LNCAP (cell line): ENCODE measurements at regions not wholly inside any gene's neighbourhood (a gene's known extent, or its start where the extent isn't known, plus 50 kb on each side); places are given as distances from the start of the nearest gene placed in this dataset.

Experiments
- TF ChIP-seq, protein P1 (sequence below): fragments of 450-650 bp; IDR thresholded peaks from 2 replicates; pipeline ENCODE4 v1.5.1; 2017; ENCODE audit warnings: mild to moderate bottlenecking

DNA sequence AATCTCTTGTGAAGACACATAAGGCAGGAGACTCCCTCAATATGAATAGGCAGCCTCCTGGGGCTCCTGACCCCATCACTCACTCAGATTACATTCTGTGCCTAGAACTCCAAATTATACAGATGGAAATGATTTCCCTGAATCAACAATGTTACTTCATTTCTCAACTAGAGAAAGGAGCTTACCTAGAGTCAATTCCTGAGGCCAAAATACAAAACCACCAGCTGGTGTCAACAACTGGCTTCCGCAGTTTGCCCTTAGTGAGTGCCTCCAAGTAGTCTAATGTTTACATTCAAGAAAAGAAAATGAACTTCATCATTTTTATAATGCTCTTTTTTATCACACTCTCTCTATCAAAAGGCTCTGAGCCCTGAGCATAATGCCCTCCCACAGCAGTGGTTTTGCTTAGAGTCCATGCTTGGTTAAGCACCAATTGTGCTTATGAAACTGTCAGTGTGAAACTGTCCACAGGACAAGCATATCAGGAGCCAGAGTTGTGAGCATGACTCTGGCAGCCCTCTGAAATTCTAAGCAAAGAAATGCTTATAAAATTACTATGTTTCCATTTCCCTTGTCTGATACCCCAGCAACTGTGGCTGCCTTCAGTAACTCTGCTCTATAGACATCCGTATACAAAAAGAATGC lies 305.7 kb upstream of the PKDCC start:
- TF ChIP-seq, protein P1, sequence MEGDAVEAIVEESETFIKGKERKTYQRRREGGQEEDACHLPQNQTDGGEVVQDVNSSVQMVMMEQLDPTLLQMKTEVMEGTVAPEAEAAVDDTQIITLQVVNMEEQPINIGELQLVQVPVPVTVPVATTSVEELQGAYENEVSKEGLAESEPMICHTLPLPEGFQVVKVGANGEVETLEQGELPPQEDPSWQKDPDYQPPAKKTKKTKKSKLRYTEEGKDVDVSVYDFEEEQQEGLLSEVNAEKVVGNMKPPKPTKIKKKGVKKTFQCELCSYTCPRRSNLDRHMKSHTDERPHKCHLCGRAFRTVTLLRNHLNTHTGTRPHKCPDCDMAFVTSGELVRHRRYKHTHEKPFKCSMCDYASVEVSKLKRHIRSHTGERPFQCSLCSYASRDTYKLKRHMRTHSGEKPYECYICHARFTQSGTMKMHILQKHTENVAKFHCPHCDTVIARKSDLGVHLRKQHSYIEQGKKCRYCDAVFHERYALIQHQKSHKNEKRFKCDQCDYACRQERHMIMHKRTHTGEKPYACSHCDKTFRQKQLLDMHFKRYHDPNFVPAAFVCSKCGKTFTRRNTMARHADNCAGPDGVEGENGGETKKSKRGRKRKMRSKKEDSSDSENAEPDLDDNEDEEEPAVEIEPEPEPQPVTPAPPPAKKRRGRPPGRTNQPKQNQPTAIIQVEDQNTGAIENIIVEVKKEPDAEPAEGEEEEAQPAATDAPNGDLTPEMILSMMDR: no peak

DNA sequence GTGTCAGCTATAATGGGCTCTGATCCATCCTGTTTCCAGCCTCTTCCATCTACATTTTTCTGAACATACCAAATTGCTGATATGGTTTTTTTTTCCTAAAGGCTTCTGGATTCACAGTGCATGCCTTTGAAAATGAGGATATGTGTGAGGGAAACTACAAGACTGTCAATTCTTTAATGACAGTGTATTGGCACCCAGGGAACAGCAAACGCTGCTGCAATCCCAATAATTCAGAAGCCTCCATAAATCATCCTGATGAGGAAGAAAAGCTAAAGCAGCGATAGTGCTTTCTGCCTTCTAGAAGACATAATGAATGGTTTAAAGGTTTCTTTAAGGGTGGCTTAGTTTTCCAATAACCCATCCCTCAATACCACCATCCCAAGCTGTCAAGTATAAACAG lies 304.5 kb upstream of the PKDCC start:
- TF ChIP-seq, protein P1: no peak

DNA sequence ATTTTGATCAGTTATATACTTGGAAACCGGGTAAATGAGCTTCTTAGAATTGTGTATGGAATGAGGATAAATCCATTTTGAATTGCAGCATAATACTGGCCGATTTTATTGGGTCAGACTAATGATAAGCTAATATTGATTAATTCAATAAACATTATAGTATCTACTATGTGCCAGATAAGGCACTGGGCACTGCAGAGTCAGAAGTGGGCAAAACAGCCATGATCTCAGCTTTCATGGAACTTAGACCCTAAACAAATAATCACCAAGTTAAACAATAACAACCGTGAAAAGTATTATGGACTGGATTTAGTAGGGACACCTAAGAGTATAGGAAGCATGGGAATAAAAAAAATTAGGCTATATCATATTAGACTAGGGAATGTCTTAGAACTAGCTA lies 297.0 kb upstream of the PKDCC start:
- TF ChIP-seq, protein P1: no peak

DNA sequence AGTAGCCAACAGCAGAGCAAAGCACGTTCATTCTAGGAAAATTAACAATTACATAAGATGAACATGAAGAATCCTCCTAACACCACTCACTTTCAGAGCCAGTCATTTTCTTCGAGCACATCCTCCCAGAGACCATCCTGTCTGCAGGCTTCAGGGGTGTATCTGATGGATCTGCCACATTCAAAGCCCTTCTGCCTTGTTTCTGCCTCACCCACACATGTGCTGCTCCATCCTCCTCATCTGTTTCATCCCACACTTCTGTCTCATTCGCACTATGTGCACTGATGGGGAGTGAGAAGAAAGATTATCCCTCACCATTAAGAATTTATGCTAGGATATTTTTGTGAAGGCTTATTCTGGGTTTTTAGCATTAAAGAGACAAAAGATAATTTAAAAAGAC lies 287.9 kb upstream of the PKDCC start:
- TF ChIP-seq, protein P1: no peak

DNA sequence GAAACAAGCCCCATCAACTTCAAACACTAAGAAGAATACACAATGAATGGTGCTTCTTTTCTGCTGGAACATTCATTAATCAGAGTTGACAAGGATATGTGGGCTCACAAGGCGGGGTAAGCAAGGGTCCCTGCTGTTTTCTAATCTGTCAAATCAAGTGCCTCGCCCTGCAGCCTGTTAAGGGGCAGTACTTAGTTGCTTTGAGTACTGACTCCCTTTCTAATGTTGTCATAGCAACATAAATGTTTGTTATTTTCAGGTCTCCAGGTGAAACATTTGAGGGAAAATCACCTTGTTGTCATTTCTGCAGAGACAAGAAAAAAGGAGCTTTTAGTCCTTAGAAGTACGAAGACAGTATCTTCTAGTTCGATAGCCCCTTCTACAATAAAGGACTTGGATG lies 284.7 kb upstream of the PKDCC start:
- TF ChIP-seq, protein P1: no peak

DNA sequence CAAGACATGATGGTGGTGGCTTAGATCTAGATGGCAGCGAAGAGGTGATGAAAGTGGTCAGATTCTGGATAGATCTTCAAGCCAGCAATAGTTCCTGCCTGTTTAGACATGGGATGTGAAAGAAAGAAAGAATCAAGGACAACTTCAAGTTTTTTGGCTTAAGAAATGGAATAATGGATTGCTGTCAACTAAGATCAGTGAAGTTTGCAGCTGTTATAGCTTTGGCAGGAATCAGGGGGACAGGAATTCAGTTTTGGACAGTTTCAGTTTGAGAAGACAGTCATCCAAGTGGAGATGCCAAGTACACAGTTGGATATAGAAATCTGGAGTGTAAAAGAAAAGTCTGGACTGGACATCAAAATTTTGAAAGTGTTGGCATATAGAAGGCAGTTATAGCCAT lies 283.7 kb upstream of the PKDCC start:
- TF ChIP-seq, protein P1: no peak

DNA sequence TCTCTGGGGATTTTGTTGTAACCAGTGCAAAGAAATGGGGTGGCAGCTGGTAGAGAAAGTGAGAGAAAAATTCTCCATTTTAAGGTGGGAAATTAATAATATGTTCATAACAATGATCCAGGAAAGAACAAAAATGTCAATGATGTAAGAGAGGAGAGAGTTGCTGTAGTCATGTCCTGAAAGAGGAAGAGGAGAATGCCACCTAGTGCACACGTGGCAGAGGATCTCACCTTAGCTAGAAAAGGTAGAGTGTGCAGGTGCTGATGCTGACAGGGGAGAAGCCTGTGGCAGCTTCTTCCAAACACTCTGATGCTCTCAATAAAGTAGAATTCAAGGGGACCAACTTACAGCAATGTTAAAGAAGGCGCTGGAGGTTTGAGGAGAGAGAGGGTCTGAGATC lies 282.9 kb upstream of the PKDCC start:
- TF ChIP-seq, protein P1: no peak

DNA sequence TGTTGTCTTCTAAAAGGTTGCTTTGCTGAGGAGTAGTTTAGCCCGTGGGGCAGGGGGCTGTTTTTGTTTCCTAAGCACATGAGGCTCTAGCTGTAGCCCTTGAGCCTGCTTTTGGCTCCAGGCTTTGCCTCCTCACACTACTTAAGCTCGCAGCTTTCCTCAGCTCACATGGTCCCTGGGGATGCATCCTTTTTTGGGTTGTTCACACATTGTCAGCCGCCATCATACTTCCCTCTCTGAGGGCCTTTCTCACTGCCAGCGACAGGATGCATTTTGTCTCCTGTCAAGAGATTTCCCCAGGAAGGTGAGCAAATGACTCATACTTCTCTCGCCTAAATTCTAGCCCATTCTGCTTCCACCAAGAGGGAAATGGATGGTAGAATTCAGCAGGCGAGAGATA lies 279.5 kb upstream of the PKDCC start:
- TF ChIP-seq, protein P1: no peak
